Renal cortex interstitium (tissue), 11 donors: ENCODE measurements at regions not wholly inside any gene's neighbourhood (a gene's known extent, or its start where the extent isn't known, plus 50 kb on each side); places are given as distances from the start of the nearest gene placed in this dataset.
A peak's percentile ranks its signal among the peaks of the same experiment; 100 is the strongest.
"Not testable (repeated sequence)": the region's sequence is repeated elsewhere in the genome, so short reads cannot be mapped to it uniquely, and the experiment has no call there.

Experiments used
- DNase-seq, 11 donors: peaks; one replicate each; pipeline ENCODE4 v3.0.0-alpha.2; 2013; ENCODE audit warnings: low read depth in 9 of 11, low spot score in 4 of 11; ENCODE audit errors: extremely low read depth in 1 of 11

- DNase-seq, result no peak
These were observed 403.8 kb upstream of the MGAT4C start for GRCh38 chr12:86659985-86660384.

- DNase-seq, result no peak
These were observed 402.1 kb upstream of the MGAT4C start for GRCh38 chr12:86658303-86658702.

DNA sequence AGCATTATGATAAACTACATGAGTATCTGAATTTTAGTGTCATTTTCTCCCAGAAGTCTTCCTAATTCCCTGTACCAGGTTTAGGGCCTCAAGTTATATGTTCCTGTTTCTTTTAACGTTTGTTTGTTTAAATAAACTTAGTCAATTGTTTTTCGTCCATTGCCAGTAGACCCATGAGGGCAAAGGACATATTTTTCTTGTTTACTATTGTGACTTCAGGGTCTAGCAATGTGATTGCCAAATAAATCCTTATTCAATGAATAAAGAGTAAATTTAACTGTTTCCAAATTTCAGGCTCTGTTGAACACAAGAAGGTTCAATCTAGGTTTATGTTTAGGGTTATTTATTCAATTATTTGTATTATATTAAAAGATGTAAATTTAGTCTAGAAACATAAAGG is 391.6 kb upstream of the MGAT4C start:
- no peak for DNase-seq

GRCh38 chr12:86634456-86635410 is 378.5 kb upstream of the MGAT4C start:
- peak in 1 of 11 donors; percentile 7 for DNase-seq

GRCh38 chr12:86627001-86627400 is 370.8 kb upstream of the MGAT4C start:
- no peak for DNase-seq

GRCh38 chr12:86623267-86623666 is 367.1 kb upstream of the MGAT4C start:
- no peak for DNase-seq

- DNase-seq, result no peak
These were observed 365.8 kb upstream of the MGAT4C start for GRCh38 chr12:86621957-86622356.

- peak in 4 of 11 donors; percentile 1 to 15 (median 2) for DNase-seq
These were observed 357.1 kb upstream of the MGAT4C start for GRCh38 chr12:86613311-86613710.

DNA sequence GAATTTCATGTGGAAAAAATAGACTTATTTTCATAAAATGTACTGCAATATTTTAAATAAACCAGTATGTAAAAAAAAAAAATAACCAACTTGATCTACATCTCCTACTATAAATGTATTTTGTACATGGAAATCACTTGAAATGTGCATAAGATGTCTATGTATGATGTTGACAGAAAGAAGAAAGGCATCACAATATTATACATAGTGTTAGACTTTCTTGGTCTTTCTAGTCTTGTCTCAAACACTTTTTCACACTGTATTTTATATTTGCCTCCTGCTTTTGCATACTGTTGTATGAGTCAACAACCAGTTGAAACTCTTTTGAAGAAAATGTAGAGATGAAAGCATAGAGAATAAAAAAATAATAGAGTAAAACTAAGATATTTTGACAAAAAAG is 352.4 kb upstream of the MGAT4C start:
- DNase-seq, result no peak

GRCh38 chr12:86601550-86602308 is 345.5 kb upstream of the MGAT4C start:
- no peak for DNase-seq

- DNase-seq, result no peak
These were observed 344.6 kb upstream of the MGAT4C start for GRCh38 chr12:86600664-86601231.

DNA sequence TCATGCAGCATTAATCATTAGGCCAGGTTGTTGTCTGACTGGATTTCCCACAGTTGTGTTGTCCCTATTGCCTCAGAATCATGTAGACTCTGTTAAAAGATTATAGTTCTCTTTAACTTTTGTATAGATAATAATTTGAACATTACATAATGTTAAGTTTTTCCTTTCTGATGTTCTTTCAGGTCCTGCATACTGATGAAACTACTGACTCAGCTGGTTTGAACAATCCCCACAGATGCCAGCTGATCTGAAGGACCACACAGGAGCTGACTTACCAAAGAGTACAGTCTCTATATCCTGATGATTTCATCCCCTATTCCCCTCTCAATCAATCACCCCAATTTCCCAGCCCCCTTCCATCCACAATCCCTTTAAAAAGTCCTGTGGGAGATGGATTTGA is 341.2 kb upstream of the MGAT4C start:
- no peak for DNase-seq

DNA sequence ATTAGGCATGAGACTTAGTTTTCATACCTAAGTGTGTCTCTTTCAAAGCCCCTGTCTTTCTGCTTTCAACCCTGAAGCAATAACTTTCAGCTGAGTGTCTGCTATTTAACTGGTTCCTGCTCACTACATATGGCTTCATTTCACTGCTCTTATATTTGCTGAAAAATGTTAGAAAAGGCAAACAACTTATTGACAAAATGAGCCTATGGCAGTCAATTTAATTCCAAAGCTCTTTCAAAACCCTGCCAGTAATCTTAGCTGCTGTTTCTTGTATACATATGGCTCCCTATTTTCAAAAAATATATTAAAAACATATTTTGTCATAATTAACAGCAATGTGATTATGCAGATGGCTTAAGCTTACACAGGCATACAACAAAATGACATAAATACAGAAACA is 334.1 kb upstream of the MGAT4C start:
- no peak for DNase-seq

GRCh38 chr12:86574143-86574542 is 318.0 kb upstream of the MGAT4C start:
- no peak for DNase-seq

- no peak for DNase-seq
These were observed 316.3 kb upstream of the MGAT4C start for GRCh38 chr12:86572455-86572854.

- DNase-seq, result no peak
These were observed 308.8 kb upstream of the MGAT4C start for GRCh38 chr12:86565038-86565437.

DNA sequence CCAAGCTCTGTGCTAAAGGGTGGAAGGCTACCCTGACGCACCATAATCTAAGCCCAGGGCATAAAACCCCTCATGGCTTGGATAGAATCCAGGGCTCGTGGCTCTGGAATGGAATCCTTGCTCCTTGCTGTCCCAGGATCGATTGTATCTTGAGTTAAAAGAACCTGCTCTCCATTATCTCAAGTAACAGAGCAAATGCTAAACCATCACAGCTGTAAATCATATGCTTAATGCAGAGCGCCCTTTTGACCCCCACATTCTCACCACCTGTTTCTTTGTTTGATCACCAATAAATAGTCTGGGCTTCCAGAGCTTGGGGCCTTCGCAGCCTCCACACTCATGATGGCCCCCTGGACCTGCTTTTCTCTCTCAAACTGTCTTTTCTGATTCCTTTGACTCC is 299.3 kb upstream of the MGAT4C start:
- not testable (repeated sequence) for DNase-seq

- no peak for DNase-seq
These were observed 295.0 kb upstream of the MGAT4C start for GRCh38 chr12:86551146-86551571.

GRCh38 chr12:86550218-86551145 is 294.3 kb upstream of the MGAT4C start:
- no peak for DNase-seq
